K562 (cell line): ENCODE measurements at regions not wholly inside any gene's neighbourhood (a gene's known extent, or its start where the extent isn't known, plus 50 kb on each side); places are given as distances from the start of the nearest gene placed in this dataset.

Source experiments
- FOXJ2 ChIP-seq: fragments of 200-800 bp; sonication (Bioruptor generic); IDR thresholded peaks from 2 replicates; pipeline ENCODE4 v1.6.1; 2016; ENCODE audit warnings: missing genetic modification characterization, missing compliant biosample characterization
- SRSF1 ChIP-seq: fragments of 200-400 bp; formaldehyde crosslinking; IDR thresholded peaks from 2 replicates; pipeline ENCODE4 v1.6.1; 2017; ENCODE audit warnings: mild to moderate bottlenecking, low read depth, low read length, moderate library complexity
- TF ChIP-seq, protein P1 (sequence below): fragments of 250-450 bp; sonication (Bioruptor Pico); IDR thresholded peaks from 2 replicates; pipeline ENCODE4 v1.4.0; 2020; ENCODE audit warnings: mild to moderate bottlenecking, moderate library complexity
- TF ChIP-seq, protein P2 (sequence below): fragments of 450-650 bp; IDR thresholded peaks from 2 replicates; pipeline ENCODE4 v1.6.1; 2016; ENCODE audit warnings: mild to moderate bottlenecking, moderate library complexity

DNA sequence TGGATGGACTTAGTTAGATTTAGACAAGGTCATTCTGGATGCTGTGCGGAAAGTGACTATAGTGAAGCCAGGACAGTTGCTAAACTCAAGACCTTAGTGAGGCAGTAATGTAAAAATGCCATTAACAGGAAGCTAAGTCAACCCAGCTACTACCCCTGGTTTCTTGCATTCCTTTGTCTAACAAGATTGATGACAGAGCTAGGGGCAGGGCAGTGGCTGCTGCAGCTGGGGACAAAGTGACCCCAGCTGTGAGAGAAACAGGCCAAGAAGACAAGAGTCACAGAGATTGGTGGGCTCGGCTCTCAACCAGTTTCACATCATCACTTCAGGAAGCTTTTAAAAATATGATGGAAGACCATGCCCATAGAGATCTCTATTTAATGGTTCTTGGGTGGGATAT lies 110.4 kb upstream of the POU2AF2 start (continued):
- TF ChIP-seq FOXJ2 (tag): no peak
- TF ChIP-seq, protein P1, sequence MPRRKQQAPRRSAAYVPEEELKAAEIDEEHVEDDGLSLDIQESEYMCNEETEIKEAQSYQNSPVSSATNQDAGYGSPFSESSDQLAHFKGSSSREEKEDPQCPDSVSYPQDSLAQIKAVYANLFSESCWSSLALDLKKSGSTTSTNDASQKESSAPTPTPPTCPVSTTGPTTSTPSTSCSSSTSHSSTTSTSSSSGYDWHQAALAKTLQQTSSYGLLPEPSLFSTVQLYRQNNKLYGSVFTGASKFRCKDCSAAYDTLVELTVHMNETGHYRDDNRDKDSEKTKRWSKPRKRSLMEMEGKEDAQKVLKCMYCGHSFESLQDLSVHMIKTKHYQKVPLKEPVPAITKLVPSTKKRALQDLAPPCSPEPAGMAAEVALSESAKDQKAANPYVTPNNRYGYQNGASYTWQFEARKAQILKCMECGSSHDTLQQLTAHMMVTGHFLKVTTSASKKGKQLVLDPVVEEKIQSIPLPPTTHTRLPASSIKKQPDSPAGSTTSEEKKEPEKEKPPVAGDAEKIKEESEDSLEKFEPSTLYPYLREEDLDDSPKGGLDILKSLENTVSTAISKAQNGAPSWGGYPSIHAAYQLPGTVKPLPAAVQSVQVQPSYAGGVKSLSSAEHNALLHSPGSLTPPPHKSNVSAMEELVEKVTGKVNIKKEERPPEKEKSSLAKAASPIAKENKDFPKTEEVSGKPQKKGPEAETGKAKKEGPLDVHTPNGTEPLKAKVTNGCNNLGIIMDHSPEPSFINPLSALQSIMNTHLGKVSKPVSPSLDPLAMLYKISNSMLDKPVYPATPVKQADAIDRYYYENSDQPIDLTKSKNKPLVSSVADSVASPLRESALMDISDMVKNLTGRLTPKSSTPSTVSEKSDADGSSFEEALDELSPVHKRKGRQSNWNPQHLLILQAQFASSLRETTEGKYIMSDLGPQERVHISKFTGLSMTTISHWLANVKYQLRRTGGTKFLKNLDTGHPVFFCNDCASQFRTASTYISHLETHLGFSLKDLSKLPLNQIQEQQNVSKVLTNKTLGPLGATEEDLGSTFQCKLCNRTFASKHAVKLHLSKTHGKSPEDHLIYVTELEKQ (CRISPR knock-in tag): no peak
- TF ChIP-seq, protein P2, sequence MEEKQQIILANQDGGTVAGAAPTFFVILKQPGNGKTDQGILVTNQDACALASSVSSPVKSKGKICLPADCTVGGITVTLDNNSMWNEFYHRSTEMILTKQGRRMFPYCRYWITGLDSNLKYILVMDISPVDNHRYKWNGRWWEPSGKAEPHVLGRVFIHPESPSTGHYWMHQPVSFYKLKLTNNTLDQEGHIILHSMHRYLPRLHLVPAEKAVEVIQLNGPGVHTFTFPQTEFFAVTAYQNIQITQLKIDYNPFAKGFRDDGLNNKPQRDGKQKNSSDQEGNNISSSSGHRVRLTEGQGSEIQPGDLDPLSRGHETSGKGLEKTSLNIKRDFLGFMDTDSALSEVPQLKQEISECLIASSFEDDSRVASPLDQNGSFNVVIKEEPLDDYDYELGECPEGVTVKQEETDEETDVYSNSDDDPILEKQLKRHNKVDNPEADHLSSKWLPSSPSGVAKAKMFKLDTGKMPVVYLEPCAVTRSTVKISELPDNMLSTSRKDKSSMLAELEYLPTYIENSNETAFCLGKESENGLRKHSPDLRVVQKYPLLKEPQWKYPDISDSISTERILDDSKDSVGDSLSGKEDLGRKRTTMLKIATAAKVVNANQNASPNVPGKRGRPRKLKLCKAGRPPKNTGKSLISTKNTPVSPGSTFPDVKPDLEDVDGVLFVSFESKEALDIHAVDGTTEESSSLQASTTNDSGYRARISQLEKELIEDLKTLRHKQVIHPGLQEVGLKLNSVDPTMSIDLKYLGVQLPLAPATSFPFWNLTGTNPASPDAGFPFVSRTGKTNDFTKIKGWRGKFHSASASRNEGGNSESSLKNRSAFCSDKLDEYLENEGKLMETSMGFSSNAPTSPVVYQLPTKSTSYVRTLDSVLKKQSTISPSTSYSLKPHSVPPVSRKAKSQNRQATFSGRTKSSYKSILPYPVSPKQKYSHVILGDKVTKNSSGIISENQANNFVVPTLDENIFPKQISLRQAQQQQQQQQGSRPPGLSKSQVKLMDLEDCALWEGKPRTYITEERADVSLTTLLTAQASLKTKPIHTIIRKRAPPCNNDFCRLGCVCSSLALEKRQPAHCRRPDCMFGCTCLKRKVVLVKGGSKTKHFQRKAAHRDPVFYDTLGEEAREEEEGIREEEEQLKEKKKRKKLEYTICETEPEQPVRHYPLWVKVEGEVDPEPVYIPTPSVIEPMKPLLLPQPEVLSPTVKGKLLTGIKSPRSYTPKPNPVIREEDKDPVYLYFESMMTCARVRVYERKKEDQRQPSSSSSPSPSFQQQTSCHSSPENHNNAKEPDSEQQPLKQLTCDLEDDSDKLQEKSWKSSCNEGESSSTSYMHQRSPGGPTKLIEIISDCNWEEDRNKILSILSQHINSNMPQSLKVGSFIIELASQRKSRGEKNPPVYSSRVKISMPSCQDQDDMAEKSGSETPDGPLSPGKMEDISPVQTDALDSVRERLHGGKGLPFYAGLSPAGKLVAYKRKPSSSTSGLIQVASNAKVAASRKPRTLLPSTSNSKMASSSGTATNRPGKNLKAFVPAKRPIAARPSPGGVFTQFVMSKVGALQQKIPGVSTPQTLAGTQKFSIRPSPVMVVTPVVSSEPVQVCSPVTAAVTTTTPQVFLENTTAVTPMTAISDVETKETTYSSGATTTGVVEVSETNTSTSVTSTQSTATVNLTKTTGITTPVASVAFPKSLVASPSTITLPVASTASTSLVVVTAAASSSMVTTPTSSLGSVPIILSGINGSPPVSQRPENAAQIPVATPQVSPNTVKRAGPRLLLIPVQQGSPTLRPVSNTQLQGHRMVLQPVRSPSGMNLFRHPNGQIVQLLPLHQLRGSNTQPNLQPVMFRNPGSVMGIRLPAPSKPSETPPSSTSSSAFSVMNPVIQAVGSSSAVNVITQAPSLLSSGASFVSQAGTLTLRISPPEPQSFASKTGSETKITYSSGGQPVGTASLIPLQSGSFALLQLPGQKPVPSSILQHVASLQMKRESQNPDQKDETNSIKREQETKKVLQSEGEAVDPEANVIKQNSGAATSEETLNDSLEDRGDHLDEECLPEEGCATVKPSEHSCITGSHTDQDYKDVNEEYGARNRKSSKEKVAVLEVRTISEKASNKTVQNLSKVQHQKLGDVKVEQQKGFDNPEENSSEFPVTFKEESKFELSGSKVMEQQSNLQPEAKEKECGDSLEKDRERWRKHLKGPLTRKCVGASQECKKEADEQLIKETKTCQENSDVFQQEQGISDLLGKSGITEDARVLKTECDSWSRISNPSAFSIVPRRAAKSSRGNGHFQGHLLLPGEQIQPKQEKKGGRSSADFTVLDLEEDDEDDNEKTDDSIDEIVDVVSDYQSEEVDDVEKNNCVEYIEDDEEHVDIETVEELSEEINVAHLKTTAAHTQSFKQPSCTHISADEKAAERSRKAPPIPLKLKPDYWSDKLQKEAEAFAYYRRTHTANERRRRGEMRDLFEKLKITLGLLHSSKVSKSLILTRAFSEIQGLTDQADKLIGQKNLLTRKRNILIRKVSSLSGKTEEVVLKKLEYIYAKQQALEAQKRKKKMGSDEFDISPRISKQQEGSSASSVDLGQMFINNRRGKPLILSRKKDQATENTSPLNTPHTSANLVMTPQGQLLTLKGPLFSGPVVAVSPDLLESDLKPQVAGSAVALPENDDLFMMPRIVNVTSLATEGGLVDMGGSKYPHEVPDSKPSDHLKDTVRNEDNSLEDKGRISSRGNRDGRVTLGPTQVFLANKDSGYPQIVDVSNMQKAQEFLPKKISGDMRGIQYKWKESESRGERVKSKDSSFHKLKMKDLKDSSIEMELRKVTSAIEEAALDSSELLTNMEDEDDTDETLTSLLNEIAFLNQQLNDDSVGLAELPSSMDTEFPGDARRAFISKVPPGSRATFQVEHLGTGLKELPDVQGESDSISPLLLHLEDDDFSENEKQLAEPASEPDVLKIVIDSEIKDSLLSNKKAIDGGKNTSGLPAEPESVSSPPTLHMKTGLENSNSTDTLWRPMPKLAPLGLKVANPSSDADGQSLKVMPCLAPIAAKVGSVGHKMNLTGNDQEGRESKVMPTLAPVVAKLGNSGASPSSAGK: no peak
- TF ChIP-seq SRSF1: no peak
